ENCODE measurements at regions not wholly inside any gene's neighbourhood (a gene's known extent, or its start where the extent isn't known, plus 50 kb on each side); places are given as distances from the start of the nearest gene placed in this dataset.

- ChIA-PET CTCF (ENCODE audit: partially characterized antibody) (interaction anchor here (0.7 kb wide), 4 partner anchors 24 to 1345 kb away, joined by 5 read pairs; no protein-coding TSS in a partner anchor), POLR2A (ENCODE audit: partially characterized antibody) (interaction anchor here (0.7 to 1.6 kb wide), 3 partner anchors 9 to 245 kb away, joined by 4 to 5 read pairs (median 4); no protein-coding TSS in a partner anchor)
- Histone ChIP-seq H4K8ac (ENCODE audit: extremely low read depth, insufficient read depth, low read length) (no peak overlapping the region), H3K27ac (ENCODE audit: low read depth, low read length) (no peak overlapping the region), H4K5ac (ENCODE audit: insufficient read length, low read depth, low read length) (no peak overlapping the region), H3K23ac (ENCODE audit: insufficient read length) (no peak overlapping the region), H3K56ac (replicated peaks; ENCODE audit: insufficient read length, low read depth, low read length) (no peak overlapping the region), H3K79me1 (ENCODE audit: low read depth, low read length) (no peaks in the 10 kb centered on the region), H2BK12ac (ENCODE audit: low read depth, low read length) (no peak overlapping the region), H3K79me2 (ENCODE audit: control insufficient read depth in 1 of 2, insufficient read depth in 2 of 2, low read length in 2 of 2) (peaks cover 0 to 9% of the 10 kb centered on the region in 2 experiments; a peak in 2 of 4 replicates), H4K91ac (replicated peaks; ENCODE audit: insufficient read length, low read length) (no peak overlapping the region), H3K27me3 (replicated peaks in 1 of 4; ENCODE audit: control insufficient read depth in 3 of 4, extremely low read depth in 1 of 4, insufficient read depth in 3 of 4, low read length in 3 of 4) (no peaks in the 10 kb centered on the region), H3K4me2 (ENCODE audit: insufficient read depth in 1 of 2, low read depth in 2 of 2, low read length in 2 of 2) (no peak overlapping the region), H2AK5ac (ENCODE audit: low read depth, low read length) (no peak overlapping the region), H2AFZ (ENCODE audit: low read length) (no peak overlapping the region), H3K14ac (ENCODE audit: insufficient read length) (no peak overlapping the region), H2BK20ac (ENCODE audit: low read length) (no peak overlapping the region), H4K20me1 (replicated peaks in 1 of 2; ENCODE audit: control insufficient read depth in 1 of 2, insufficient read depth in 2 of 2, low read length in 2 of 2) (peaks cover 6 to 8% of the 10 kb centered on the region in 2 experiments), H2BK5ac (ENCODE audit: low read depth, low read length) (no peak overlapping the region), H2BK15ac (ENCODE audit: low read length) (no peak overlapping the region), H3K23me2 (ENCODE audit: low read depth, low read length) (no peaks in the 10 kb centered on the region), H3K9me3 (ENCODE audit: insufficient read depth in 2 of 2, low read depth in 1 of 2, low read length in 1 of 2) (peaks cover 0 to 3% of the 10 kb centered on the region in 2 experiments; a peak in 1 of 4 replicates), H2BK120ac (replicated peaks; ENCODE audit: low read depth, low read length) (no peak overlapping the region), H3K36me3 (ENCODE audit: control insufficient read depth in 2 of 4, insufficient read depth in 4 of 4, low read length in 3 of 4) (peaks cover 0 to 18% (median 7%) of the 10 kb centered on the region in 4 experiments; a peak in 3 of 8 replicates), H3K18ac (ENCODE audit: extremely low read depth, low read length) (no peak overlapping the region), H3K9ac (replicated peaks in 1 of 4; ENCODE audit: extremely low read depth in 1 of 4, low read depth in 3 of 4, low read length in 3 of 4) (no peak overlapping the region), H3K4me3 (ENCODE audit: extremely low read depth in 1 of 4, insufficient read depth in 2 of 4, low read depth in 3 of 4, low read length in 4 of 4) (no peak overlapping the region), H3K4ac (replicated peaks; ENCODE audit: insufficient read length, low read depth, low read length) (no peak overlapping the region), H3K4me1 (replicated peaks in 1 of 4; ENCODE audit: control insufficient read depth in 3 of 4, insufficient read depth in 4 of 4, low read length in 3 of 4) (no peaks in the 10 kb centered on the region)
- FAIRE-seq, result no peak
- WGBS, 2 experiments (ENCODE audit: extremely low coverage in 1 of 2, insufficient coverage in 1 of 2, insufficient read length in 1 of 2, insufficient replicate concordance in 2 of 2, low coverage in 1 of 2, low lambda C conversion rate in 2 of 2, missing lambda C conversion rate in 1 of 2), result 81% methylated on average over 6 of the region's 6 CpGs; no CpG with 5 or more reads in 1 of the 2 experiments
- DNase-seq (ENCODE audit: low read depth in 1 of 2, low spot score in 2 of 2), result no peak
- TF ChIP-seq HDAC2 (IDR thresholded peaks at IDR 0.05; ENCODE audit: borderline replicate concordance in 1 of 2, low read depth in 2 of 2, low read length in 2 of 2) (no peak), KDM5A (IDR thresholded peaks at IDR 0.05; ENCODE audit: low read length) (no peak), SP2 (IDR thresholded peaks at IDR 0.05; ENCODE audit: low read length) (no peak), CHD2 (IDR thresholded peaks at IDR 0.05; ENCODE audit: low read length) (no peak), SIX5 (IDR thresholded peaks at IDR 0.05; ENCODE audit: low read depth, low read length) (no peak), TBP (IDR thresholded peaks at IDR 0.05; ENCODE audit: low read depth, low read length) (no peak), EP300 (IDR thresholded peaks at IDR 0.05; ENCODE audit: borderline replicate concordance in 1 of 2, low read depth in 2 of 2, low read length in 2 of 2) (no peak), JUN (IDR thresholded peaks at IDR 0.05; ENCODE audit: low read depth, low read length) (no peak), SIRT6 (IDR thresholded peaks at IDR 0.05; ENCODE audit: low read length) (no peak), RAD21 (IDR thresholded peaks at IDR 0.05 in 1 of 2, conservative IDR thresholded peaks at IDR 0.05 in 1 of 2; ENCODE audit: low read depth in 2 of 2, low read length in 2 of 2) (no peak), RFX5 (IDR thresholded peaks at IDR 0.05; ENCODE audit: borderline replicate concordance, low read depth, low read length) (no peak), POU5F1 (IDR thresholded peaks at IDR 0.05; ENCODE audit: low read depth, low read length) (no peak), SP4 (IDR thresholded peaks at IDR 0.05; ENCODE audit: low read length) (no peak), RBBP5 (IDR thresholded peaks at IDR 0.05; ENCODE audit: borderline replicate concordance, low read depth, low read length) (no peak)
Observed at GRCh38 chr5:25414742-25415141, 770.0 kb upstream of the CDH10 start.

Measured in H1 (cell line).